NCI-H146 (cell line): ENCODE measurements at regions not wholly inside any gene's neighbourhood (a gene's known extent, or its start where the extent isn't known, plus 50 kb on each side); places are given as distances from the start of the nearest gene placed in this dataset.

Source experiments
- DNase-seq: peaks from one replicate; lab custom pipeline; 2025; lab: John Stamatoyannopoulos, UW

DNA sequence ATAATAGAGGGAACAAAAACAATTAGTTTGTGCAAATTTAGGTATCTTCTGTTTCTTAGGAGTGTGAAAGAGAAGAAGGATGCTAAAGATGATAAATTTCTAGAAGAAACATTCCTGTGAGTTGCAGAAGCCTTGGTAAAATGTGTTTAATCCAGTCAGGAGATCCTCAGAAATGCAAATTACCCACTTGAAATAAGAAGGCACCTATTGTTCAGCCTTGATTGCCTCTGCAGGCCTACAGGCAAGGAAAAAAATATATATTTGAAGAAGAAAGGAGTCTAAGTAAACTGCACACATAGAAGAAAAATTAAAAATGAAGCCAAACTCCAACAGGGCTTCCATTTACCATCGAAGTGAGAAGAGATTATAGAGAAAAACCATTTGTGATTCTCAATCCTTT lies 51.0 kb upstream of the LHX8 start:
- DNase-seq, result no peak

DNA sequence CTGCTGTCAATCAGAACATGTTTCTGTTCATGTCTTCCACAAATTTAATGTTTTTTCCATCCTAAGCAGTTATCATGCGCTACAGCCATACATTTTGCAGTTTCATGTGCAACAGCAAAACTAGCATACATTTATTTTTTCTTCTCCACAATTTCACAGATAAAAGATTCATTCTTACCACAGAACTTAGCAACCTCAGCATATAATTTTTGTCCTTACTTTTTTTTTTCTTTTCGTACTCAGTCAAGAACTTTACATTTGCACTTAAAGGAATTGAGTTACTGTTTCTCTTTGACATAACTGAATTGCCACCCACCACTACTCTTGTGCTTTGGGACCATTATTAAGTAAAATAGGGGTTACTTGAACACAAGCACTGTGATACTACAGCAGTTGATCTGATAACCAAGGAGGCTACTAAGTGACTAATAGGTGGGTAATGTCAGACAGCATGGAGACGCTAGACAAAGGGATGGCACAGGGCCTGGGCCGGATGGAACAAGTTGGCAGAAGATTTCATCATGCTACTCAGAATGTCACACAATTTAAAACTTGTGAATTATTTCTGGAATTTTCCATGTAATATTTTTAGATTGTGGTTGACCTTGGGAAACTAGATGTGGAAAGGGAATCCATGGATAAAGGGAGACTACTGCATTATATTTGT lies 50.2 kb upstream of the LHX8 start:
- DNase-seq, result no peak
